Stimulated activated CD8-positive, alpha-beta memory T cell treated with anti-CD3 and anti-CD28 coated beads, Interleukin-15, amount 100 ng/mL, for 48 hours (primary cell): ENCODE measurements at regions not wholly inside any gene's neighbourhood (a gene's known extent, or its start where the extent isn't known, plus 50 kb on each side); places are given as distances from the start of the nearest gene placed in this dataset.

Source experiments
- DNase-seq, 2 donors: peaks; one replicate each; pipeline ENCODE4 v3.0.0-alpha.2; 2020; ENCODE audit warnings: low read depth in 2 of 2

- no peak for DNase-seq
These were observed 156.4 kb downstream of the PTGER3 start for GRCh38 chr1:70891051-70891843.

GRCh38 chr1:70892140-70892539 is 155.5 kb downstream of the PTGER3 start:
- no peak for DNase-seq

GRCh38 chr1:70892930-70893329 is 154.7 kb downstream of the PTGER3 start:
- no peak for DNase-seq

GRCh38 chr1:70893381-70893780 is 154.2 kb downstream of the PTGER3 start:
- DNase-seq = no peak

- DNase-seq = no peak
These were observed 152.1 kb downstream of the PTGER3 start for GRCh38 chr1:70895531-70895930.

GRCh38 chr1:70896224-70896623 is 151.4 kb downstream of the PTGER3 start:
- no peak for DNase-seq

GRCh38 chr1:70897273-70897672 is 150.3 kb downstream of the PTGER3 start:
- no peak for DNase-seq

GRCh38 chr1:70899735-70900134 is 147.9 kb downstream of the PTGER3 start:
- DNase-seq = no peak

GRCh38 chr1:70902211-70902610 is 145.4 kb downstream of the PTGER3 start:
- DNase-seq = no peak

- DNase-seq = no peak
These were observed 140.8 kb downstream of the PTGER3 start for GRCh38 chr1:70906800-70907199.

- no peak for DNase-seq
These were observed 139.9 kb downstream of the PTGER3 start for GRCh38 chr1:70907563-70908310.

GRCh38 chr1:70909262-70909822 is 138.3 kb downstream of the PTGER3 start:
- no peak for DNase-seq

GRCh38 chr1:70910013-70910412 is 137.6 kb downstream of the PTGER3 start:
- no peak for DNase-seq

- DNase-seq = no peak
These were observed 135.8 kb downstream of the PTGER3 start for GRCh38 chr1:70911861-70912260.

- DNase-seq = no peak
These were observed 133.4 kb downstream of the PTGER3 start for GRCh38 chr1:70914224-70914623.

GRCh38 chr1:70915258-70916033 is 132.2 kb downstream of the PTGER3 start:
- DNase-seq = no peak

- no peak for DNase-seq
These were observed 131.6 kb downstream of the PTGER3 start for GRCh38 chr1:70916034-70916427.

GRCh38 chr1:70919706-70920323 is 127.8 kb downstream of the PTGER3 start:
- no peak for DNase-seq
